ENCODE measurements at regions not wholly inside any gene's neighbourhood (a gene's known extent, or its start where the extent isn't known, plus 50 kb on each side); places are given as distances from the start of the nearest gene placed in this dataset.
A peak's percentile ranks its signal among the peaks of the same experiment; 100 is the strongest.

DNA sequence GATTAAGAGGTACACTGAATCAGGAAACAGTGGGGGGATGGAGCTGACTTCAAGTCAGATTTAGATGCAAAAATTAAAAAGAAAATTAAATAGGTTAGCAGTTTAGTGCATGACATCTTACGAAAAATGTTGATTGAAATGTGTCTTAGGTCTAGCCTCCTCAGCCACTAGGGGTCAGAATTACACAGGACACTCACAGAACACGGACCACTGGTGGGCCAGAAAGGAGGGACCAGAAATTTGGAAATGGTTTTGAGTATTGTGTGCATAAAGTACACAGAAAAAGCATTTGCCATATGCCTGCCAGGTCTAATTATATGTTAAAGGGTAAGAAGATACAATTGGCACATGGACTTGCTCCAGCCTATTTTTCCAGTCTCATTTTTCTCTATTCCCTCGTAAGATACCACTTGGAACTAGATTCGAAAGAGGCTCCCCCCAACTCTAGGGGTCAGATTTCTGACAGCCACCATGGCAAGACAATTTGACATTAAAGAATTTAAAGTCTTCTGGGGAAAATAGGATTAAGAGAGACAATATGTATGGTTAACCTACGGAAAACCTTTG is 550.2 kb upstream of the SETBP1 start:
- no peak overlapping the region for H3K27ac ChIP-seq
- no peaks in the 10 kb centered on the region for H3K36me3 ChIP-seq
- no peaks in the 10 kb centered on the region for H3K27me3 ChIP-seq
- H3K4me1 ChIP-seq, result no peaks in the 10 kb centered on the region
- 47 to 57% (median 56%) methylated on average over 5 of the region's 5 CpGs for WGBS, 5 donors
- DNase-seq, result peak in 1 of 2 donors; percentile 67
- no peaks in the 10 kb centered on the region for H3K9me3 ChIP-seq
- TF ChIP-seq, protein P1, sequence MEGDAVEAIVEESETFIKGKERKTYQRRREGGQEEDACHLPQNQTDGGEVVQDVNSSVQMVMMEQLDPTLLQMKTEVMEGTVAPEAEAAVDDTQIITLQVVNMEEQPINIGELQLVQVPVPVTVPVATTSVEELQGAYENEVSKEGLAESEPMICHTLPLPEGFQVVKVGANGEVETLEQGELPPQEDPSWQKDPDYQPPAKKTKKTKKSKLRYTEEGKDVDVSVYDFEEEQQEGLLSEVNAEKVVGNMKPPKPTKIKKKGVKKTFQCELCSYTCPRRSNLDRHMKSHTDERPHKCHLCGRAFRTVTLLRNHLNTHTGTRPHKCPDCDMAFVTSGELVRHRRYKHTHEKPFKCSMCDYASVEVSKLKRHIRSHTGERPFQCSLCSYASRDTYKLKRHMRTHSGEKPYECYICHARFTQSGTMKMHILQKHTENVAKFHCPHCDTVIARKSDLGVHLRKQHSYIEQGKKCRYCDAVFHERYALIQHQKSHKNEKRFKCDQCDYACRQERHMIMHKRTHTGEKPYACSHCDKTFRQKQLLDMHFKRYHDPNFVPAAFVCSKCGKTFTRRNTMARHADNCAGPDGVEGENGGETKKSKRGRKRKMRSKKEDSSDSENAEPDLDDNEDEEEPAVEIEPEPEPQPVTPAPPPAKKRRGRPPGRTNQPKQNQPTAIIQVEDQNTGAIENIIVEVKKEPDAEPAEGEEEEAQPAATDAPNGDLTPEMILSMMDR (IDR thresholded peaks at IDR 0.05), result peak in 5 of 7 experiments; percentile 22 to 58 (median 46)
- TF ChIP-seq EP300 (IDR thresholded peaks at IDR 0.05), result no peak
- no peak for TF ChIP-seq POLR2A (IDR thresholded peaks at IDR 0.05)
- no peak for TF ChIP-seq POLR2AphosphoS5 (IDR thresholded peaks at IDR 0.05)
- intact Hi-C loops (cut with DNase I; ENCODE audit: low total_unique reads), result no loop called here
- H3K4me3 ChIP-seq, result no peak overlapping the region

DNA sequence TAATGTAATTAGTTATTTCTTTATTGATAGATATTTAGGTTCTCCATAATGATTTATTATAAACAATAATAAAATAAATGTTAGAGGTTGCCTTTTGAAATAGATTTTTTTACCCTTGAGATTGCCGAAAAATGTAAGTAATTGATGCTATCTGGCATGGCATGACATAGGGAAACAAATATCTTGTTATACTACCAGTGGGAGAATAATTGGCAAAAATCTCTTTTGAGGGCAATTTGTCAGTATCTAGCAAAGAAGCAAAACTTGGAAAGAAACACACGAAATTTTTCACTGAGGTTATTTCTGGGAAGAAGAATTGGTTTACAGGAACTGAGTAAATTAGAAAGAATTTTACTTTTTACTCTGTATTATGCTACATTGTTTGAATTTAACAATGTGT is 547.2 kb upstream of the SETBP1 start:
- Histone ChIP-seq H3K27me3 (no peaks in the 10 kb centered on the region), H3K4me3 (no peak overlapping the region), H3K27ac (no peak overlapping the region), H3K36me3 (no peaks in the 10 kb centered on the region), H3K9me3 (peaks cover 0 to 6% (median 0%) of the 10 kb centered on the region in 4 donors), H3K4me1 (no peaks in the 10 kb centered on the region)
- intact Hi-C loops (cut with DNase I; ENCODE audit: low total_unique reads), result no loop called here
- no peak for TF ChIP-seq EP300 (IDR thresholded peaks at IDR 0.05)
- TF ChIP-seq POLR2AphosphoS5 (IDR thresholded peaks at IDR 0.05), result no peak
- TF ChIP-seq POLR2A (IDR thresholded peaks at IDR 0.05), result no peak
- TF ChIP-seq, protein P1 (IDR thresholded peaks at IDR 0.05), result no peak
- no peak for DNase-seq
- 55 to 73% (median 60%) methylated on average over 2 of the region's 2 CpGs for WGBS, 5 donors

DNA sequence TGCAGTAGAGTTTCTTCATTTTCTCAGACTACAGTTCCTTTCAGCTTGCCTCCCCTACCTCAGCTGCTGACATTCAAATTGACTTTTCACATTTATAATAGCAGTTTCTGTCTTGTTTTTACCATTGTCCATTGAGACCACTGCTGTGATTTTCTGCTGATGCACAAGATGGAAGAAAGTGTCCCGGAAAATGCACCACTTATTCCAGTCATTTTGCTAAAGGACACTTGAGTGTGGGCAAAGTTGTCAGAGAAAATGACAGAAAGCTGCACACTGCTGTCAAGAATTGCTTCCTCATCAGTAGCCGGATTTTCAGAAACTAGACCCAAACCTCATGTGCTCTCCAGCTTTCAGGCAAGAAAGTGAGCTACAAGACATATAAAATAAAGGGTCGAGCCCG is 546.2 kb upstream of the SETBP1 start:
- TF ChIP-seq POLR2A (IDR thresholded peaks at IDR 0.05) (no peak), EP300 (IDR thresholded peaks at IDR 0.05) (no peak), POLR2AphosphoS5 (IDR thresholded peaks at IDR 0.05) (no peak)
- TF ChIP-seq, protein P1 (IDR thresholded peaks at IDR 0.05), result no peak
- DNase-seq, result no peak
- H3K4me1 ChIP-seq, result no peaks in the 10 kb centered on the region
- H3K9me3 ChIP-seq, result peaks cover 0 to 6% (median 0%) of the 10 kb centered on the region in 4 donors
- no peak overlapping the region for H3K27ac ChIP-seq
- H3K4me3 ChIP-seq, result no peak overlapping the region
- H3K27me3 ChIP-seq, result no peaks in the 10 kb centered on the region
- 84 to 95% (median 89%) methylated on average over 4 of the region's 4 CpGs for WGBS, 5 donors
- no peaks in the 10 kb centered on the region for H3K36me3 ChIP-seq
- intact Hi-C loops (cut with DNase I; ENCODE audit: low total_unique reads), result no loop called here

DNA sequence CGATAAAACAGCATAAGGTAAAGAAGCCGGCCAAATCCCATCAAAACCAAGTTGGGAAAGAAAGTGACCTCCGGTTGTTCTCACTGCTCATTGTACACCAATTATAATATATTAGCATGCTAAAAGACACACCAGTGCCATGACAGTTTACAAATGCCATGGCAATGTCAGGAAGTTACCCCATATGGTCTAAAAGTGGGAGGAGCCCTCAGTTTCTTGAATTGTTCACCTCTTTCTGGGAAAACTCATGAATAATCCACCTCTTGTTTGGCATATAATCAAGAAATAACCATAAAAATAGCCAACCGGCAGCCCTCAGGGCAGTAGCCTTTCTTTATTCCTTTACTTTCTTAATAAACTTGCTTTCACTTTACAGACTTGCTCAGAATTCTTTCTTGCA is 544.9 kb upstream of the SETBP1 start:
- peaks cover 0 to 6% (median 0%) of the 10 kb centered on the region in 4 donors for H3K9me3 ChIP-seq
- WGBS, 5 donors, result 92 to 98% (median 96%) methylated on average over 4 of the region's 4 CpGs
- no peak for DNase-seq
- TF ChIP-seq POLR2A (IDR thresholded peaks at IDR 0.05), result no peak
- no peak for TF ChIP-seq EP300 (IDR thresholded peaks at IDR 0.05)
- no peak for TF ChIP-seq POLR2AphosphoS5 (IDR thresholded peaks at IDR 0.05)
- TF ChIP-seq, protein P1 (IDR thresholded peaks at IDR 0.05), result no peak
- H3K36me3 ChIP-seq, result no peaks in the 10 kb centered on the region
- H3K27me3 ChIP-seq, result no peaks in the 10 kb centered on the region
- no peak overlapping the region for H3K27ac ChIP-seq
- intact Hi-C loops (cut with DNase I; ENCODE audit: low total_unique reads), result no loop called here
- no peak overlapping the region for H3K4me3 ChIP-seq
- H3K4me1 ChIP-seq, result no peaks in the 10 kb centered on the region
